Pancreas (tissue), 10 donors: ENCODE measurements at regions not wholly inside any gene's neighbourhood (a gene's known extent, or its start where the extent isn't known, plus 50 kb on each side); places are given as distances from the start of the nearest gene placed in this dataset.

Source experiments
- ATAC-seq, 4 donors: fragments of 200-7000 bp; cut with Tn5 transposase; one replicate each; pipeline versions ENCODE4 v1.8.0 to v1.9.1; 2020; ENCODE audit warnings: mild to moderate bottlenecking in 4 of 4, moderate library complexity in 4 of 4
- DNase-seq, 6 donors: peaks; one replicate each; pipeline ENCODE4 v3.0.0-alpha.2; 2020
- FAIRE-seq: peaks from 2 replicates; lab custom pipeline; 2012; peaks lifted over from hg19 to GRCh38; lab: Jason Lieb, UNC
- H3K27ac ChIP-seq, 4 donors: fragments of 200-600 bp; sonication (generic); 1 replicate in 3 of 4; 2 replicates in 1 of 4; pipeline versions ENCODE4 v1.5.0 to v1.8.0; 2020
- H3K27me3 ChIP-seq, 4 donors: fragments of 200-600 bp; one replicate each; pipeline ENCODE4 v1.8.0; 2021
- H3K36me3 ChIP-seq, 3 donors: fragments of 200-600 bp; sonication (generic) in 1 of 3; one replicate each; pipeline versions ENCODE4 v1.5.0 to v1.8.0; 2020 to 2021
- H3K4me1 ChIP-seq, 3 donors: fragments of 200-600 bp; one replicate each; pipeline ENCODE4 v1.8.0; 2021
- H3K4me3 ChIP-seq, 4 donors: fragments of 200-600 bp; sonication (generic) in 2 of 4; one replicate each; pipeline versions ENCODE4 v1.5.0 to v1.8.0; 2020 to 2021
- H3K9me3 ChIP-seq, 4 donors: fragments of 200-600 bp; one replicate each; pipeline ENCODE4 v1.8.0; 2021
- CTCF ChIP-seq, 4 donors: fragments of 200-600 bp; sonication (generic) in 3 of 4; IDR thresholded peaks; one replicate each; pipeline versions ENCODE4 v1.5.0 to v1.8.0; 2021; ENCODE audit warnings: antibody characterized with exemption in 4 of 4
- WGBS, 2 donors: extraction: QIAGEN DNeasy Blood & Tissue Kit; methylation state at CpG; one replicate each; pipeline ENCODE4 v1.1.7; 2013; 5-methylcytosine and 5-hydroxymethylcytosine counted together
- intact Hi-C, 3 donors: fragments of 100-400 bp; cut with DNase I; formaldehyde crosslinking; loops; one replicate each; pipeline versions ENCODE4 v1.11.1 to v1.14.2; 2022
- donor health status: healthy with polysubstance abuse.
- donor health status: DM: no; HTN: no; CAD: no; lungs with moderate emphysema.
- donor health status: DM: no; HTN: no; CAD: no.
- donor health status: control.
- donor health status: control.
- donor health status: Bipolar disorder and iron deficiency.
- donor health status: DM: yes; HTN: yes; CAD: no.
- donor health status: DM: no; HTN: no; CAD: no.
- donor health status: DM: no; HTN: no; CAD: no.
- donor health status: DM: yes; HTN: yes; CAD: no.

GRCh38 chr3:20846066-20846465 lies 660.1 kb upstream of the SGO1 start:
- intact Hi-C loops: no loop called here

GRCh38 chr3:20844851-20845250 lies 658.8 kb upstream of the SGO1 start:
- Histone ChIP-seq H3K4me1 (no peaks in the 10 kb centered on the region), H3K27ac (no peak overlapping the region), H3K9me3 (no peaks in the 10 kb centered on the region), H3K27me3 (no peaks in the 10 kb centered on the region), H3K36me3 (no peaks in the 10 kb centered on the region), H3K4me3 (no peak overlapping the region)
- no peak for TF ChIP-seq CTCF (IDR thresholded peaks at IDR 0.05)
- intact Hi-C loops: no loop called here
- no peak for FAIRE-seq
- no peak for ATAC-seq
- no peak for DNase-seq
- WGBS, 2 donors: 65 to 74% methylated on average over 5 of the region's 5 CpGs

More at GRCh38 chr3:20846066-20846465, 660.1 kb upstream of the SGO1 start:
- Histone ChIP-seq H3K27me3 (no peaks in the 10 kb centered on the region), H3K9me3 (no peaks in the 10 kb centered on the region), H3K27ac (no peak overlapping the region), H3K36me3 (no peaks in the 10 kb centered on the region), H3K4me3 (no peak overlapping the region), H3K4me1 (no peaks in the 10 kb centered on the region)
- DNase-seq (no peak), ATAC-seq (no peak), FAIRE-seq (no peak)
- no peak for TF ChIP-seq CTCF (IDR thresholded peaks at IDR 0.05)
- WGBS, 2 donors: 94 to 95% methylated on average over 2 of the region's 2 CpGs

GRCh38 chr3:20842594-20843436 lies 656.8 kb upstream of the SGO1 start:
- WGBS, 2 donors: 65 to 67% methylated on average over 3 of the region's 3 CpGs
- DNase-seq: no peak
- no peak for FAIRE-seq
- no peaks in the 10 kb centered on the region for H3K27me3 ChIP-seq
- H3K4me3 ChIP-seq: no peak overlapping the region
- no peaks in the 10 kb centered on the region for H3K36me3 ChIP-seq
- no peaks in the 10 kb centered on the region for H3K4me1 ChIP-seq
- intact Hi-C loops: no loop called here
- TF ChIP-seq CTCF (IDR thresholded peaks at IDR 0.05): no peak
- H3K9me3 ChIP-seq: no peaks in the 10 kb centered on the region
- no peak overlapping the region for H3K27ac ChIP-seq
- no peak for ATAC-seq

- ATAC-seq (no peak), FAIRE-seq (no peak), DNase-seq (no peak)
- no peak overlapping the region for H3K4me3 ChIP-seq
- 91 to 94% methylated on average over 6 of the region's 6 CpGs for WGBS, 2 donors
- no peaks in the 10 kb centered on the region for H3K4me1 ChIP-seq
- no peak for TF ChIP-seq CTCF (IDR thresholded peaks at IDR 0.05)
- H3K27ac ChIP-seq: no peak overlapping the region
- no peaks in the 10 kb centered on the region for H3K27me3 ChIP-seq
- no peaks in the 10 kb centered on the region for H3K36me3 ChIP-seq
- intact Hi-C loops: no loop called here
- no peaks in the 10 kb centered on the region for H3K9me3 ChIP-seq
Observed at GRCh38 chr3:20842002-20842401, 656.0 kb upstream of the SGO1 start.

GRCh38 chr3:20837676-20838302 lies 651.8 kb upstream of the SGO1 start:
- Histone ChIP-seq H3K27me3 (no peaks in the 10 kb centered on the region), H3K4me1 (no peaks in the 10 kb centered on the region), H3K4me3 (no peak overlapping the region), H3K36me3 (no peaks in the 10 kb centered on the region), H3K9me3 (no peaks in the 10 kb centered on the region), H3K27ac (no peak overlapping the region)
- FAIRE-seq: no peak
- TF ChIP-seq CTCF (IDR thresholded peaks at IDR 0.05): no peak
- no peak for ATAC-seq
- DNase-seq: no peak
- 32 to 35% methylated on average over 3 of the region's 3 CpGs for WGBS, 2 donors
- intact Hi-C loops: no loop called here
